ENCODE measurements at regions not wholly inside any gene's neighbourhood (a gene's known extent, or its start where the extent isn't known, plus 50 kb on each side); places are given as distances from the start of the nearest gene placed in this dataset.

GRCh38 chr11:19328586-19329311 lies 88.0 kb upstream of the E2F8 start:
- Mint-ChIP-seq H3K4me3 (no peak overlapping the region), H3K27ac (no peak overlapping the region), H3K4me1 (no peaks in the 10 kb centered on the region), H3K9me3 (ENCODE audit: low read depth) (no peaks in the 10 kb centered on the region), H3K36me3 (ENCODE audit: low read depth) (no peaks in the 10 kb centered on the region), H3K27me3 (peaks cover 20% of the 10 kb centered on the region)
- DNase-seq = no peak
- CTCF ChIA-PET = no interaction called here
- POLR2A ChIA-PET = no interaction called here
- no peak for ATAC-seq
- intact Hi-C loops (cut with DNase I, micrococcal nuclease) = no loop called here

GRCh38 chr11:19327280-19327679 lies 86.5 kb upstream of the E2F8 start:
- ATAC-seq (no peak), DNase-seq (no peak)
- no peak overlapping the region for H3K4me3 Mint-ChIP-seq
- peaks cover 22% of the 10 kb centered on the region for H3K27me3 Mint-ChIP-seq
- CTCF ChIA-PET = no interaction called here
- no peaks in the 10 kb centered on the region for H3K4me1 Mint-ChIP-seq
- no peaks in the 10 kb centered on the region for H3K9me3 Mint-ChIP-seq (ENCODE audit: low read depth)
- no peaks in the 10 kb centered on the region for H3K36me3 Mint-ChIP-seq (ENCODE audit: low read depth)
- POLR2A ChIA-PET = no interaction called here
- no peak overlapping the region for H3K27ac Mint-ChIP-seq
- intact Hi-C loops (cut with DNase I, micrococcal nuclease) = no loop called here

GRCh38 chr11:19326499-19326898 lies 85.8 kb upstream of the E2F8 start:
- DNase-seq (no peak), ATAC-seq (no peak)
- no peaks in the 10 kb centered on the region for H3K4me1 Mint-ChIP-seq
- CTCF ChIA-PET = no interaction called here
- H3K4me3 Mint-ChIP-seq = no peak overlapping the region
- POLR2A ChIA-PET = no interaction called here
- no peak overlapping the region for H3K27ac Mint-ChIP-seq
- peaks cover 25% of the 10 kb centered on the region for H3K27me3 Mint-ChIP-seq
- intact Hi-C loops (cut with DNase I, micrococcal nuclease) = no loop called here
- no peaks in the 10 kb centered on the region for H3K36me3 Mint-ChIP-seq (ENCODE audit: low read depth)
- H3K9me3 Mint-ChIP-seq (ENCODE audit: low read depth) = no peaks in the 10 kb centered on the region

GRCh38 chr11:19323502-19323901 lies 82.8 kb upstream of the E2F8 start:
- Mint-ChIP-seq H3K27me3 (peaks cover 29% of the 10 kb centered on the region), H3K4me3 (no peak overlapping the region), H3K9me3 (ENCODE audit: low read depth) (no peaks in the 10 kb centered on the region), H3K36me3 (ENCODE audit: low read depth) (no peaks in the 10 kb centered on the region), H3K27ac (no peak overlapping the region), H3K4me1 (no peaks in the 10 kb centered on the region)
- ChIA-PET POLR2A (no interaction called here), CTCF (no interaction called here)
- no peak for ATAC-seq
- intact Hi-C loops (cut with DNase I, micrococcal nuclease) = no loop called here
- DNase-seq = no peak

- Mint-ChIP-seq H3K9me3 (ENCODE audit: low read depth) (no peaks in the 10 kb centered on the region), H3K27me3 (peaks cover 29% of the 10 kb centered on the region), H3K27ac (no peak overlapping the region), H3K4me3 (no peak overlapping the region), H3K36me3 (ENCODE audit: low read depth) (no peaks in the 10 kb centered on the region), H3K4me1 (no peaks in the 10 kb centered on the region)
- ChIA-PET POLR2A (no interaction called here), CTCF (no interaction called here)
- DNase-seq (no peak), ATAC-seq (no peak)
- intact Hi-C loops (cut with DNase I, micrococcal nuclease) = no loop called here
Measured at GRCh38 chr11:19321351-19321750, 80.6 kb upstream of the E2F8 start.

- Mint-ChIP-seq H3K9me3 (ENCODE audit: low read depth) (no peaks in the 10 kb centered on the region), H3K36me3 (ENCODE audit: low read depth) (no peaks in the 10 kb centered on the region), H3K4me1 (no peaks in the 10 kb centered on the region), H3K27me3 (peaks cover 28% of the 10 kb centered on the region), H3K27ac (no peak overlapping the region), H3K4me3 (no peak overlapping the region)
- CTCF ChIA-PET = no interaction called here
- POLR2A ChIA-PET = no interaction called here
- DNase-seq = no peak
- no peak for ATAC-seq
- intact Hi-C loops (cut with DNase I, micrococcal nuclease) = no loop called here
Measured at GRCh38 chr11:19320827-19321226, 80.1 kb upstream of the E2F8 start.

GRCh38 chr11:19316434-19316833 lies 75.7 kb upstream of the E2F8 start:
- no peak for DNase-seq
- Mint-ChIP-seq H3K27me3 (peaks cover 9% of the 10 kb centered on the region), H3K4me3 (no peak overlapping the region), H3K4me1 (no peaks in the 10 kb centered on the region), H3K9me3 (ENCODE audit: low read depth) (no peaks in the 10 kb centered on the region), H3K27ac (no peak overlapping the region), H3K36me3 (ENCODE audit: low read depth) (no peaks in the 10 kb centered on the region)
- ATAC-seq = no peak
- ChIA-PET POLR2A (no interaction called here), CTCF (interaction anchor here (0.8 kb wide), 1 partner anchor 14 kb away, joined by 3 read pairs; no protein-coding TSS in a partner anchor)
- intact Hi-C loops (cut with DNase I, micrococcal nuclease) = no loop called here

GRCh38 chr11:19315511-19315910 lies 74.8 kb upstream of the E2F8 start:
- Mint-ChIP-seq H3K9me3 (ENCODE audit: low read depth) (no peaks in the 10 kb centered on the region), H3K36me3 (ENCODE audit: low read depth) (no peaks in the 10 kb centered on the region), H3K27ac (no peak overlapping the region), H3K4me1 (no peaks in the 10 kb centered on the region), H3K27me3 (peaks cover 4% of the 10 kb centered on the region), H3K4me3 (no peak overlapping the region)
- ATAC-seq (no peak), DNase-seq (no peak)
- CTCF ChIA-PET = interaction anchor here (0.6 kb wide), 1 partner anchor 239 kb away, joined by 4 read pairs; no protein-coding TSS in a partner anchor
- intact Hi-C loops (cut with DNase I, micrococcal nuclease) = no loop called here
- POLR2A ChIA-PET = no interaction called here

- ChIA-PET CTCF (interaction anchor here (0.7 kb wide), 1 partner anchor 239 kb away, joined by 5 read pairs; no protein-coding TSS in a partner anchor), POLR2A (interaction anchor here (0.6 kb wide), 1 partner anchor 98 kb away, joined by 3 read pairs; no protein-coding TSS in a partner anchor)
- H3K4me1 Mint-ChIP-seq = no peaks in the 10 kb centered on the region
- DNase-seq = no peak
- no peaks in the 10 kb centered on the region for H3K9me3 Mint-ChIP-seq (ENCODE audit: low read depth)
- intact Hi-C loops (cut with DNase I, micrococcal nuclease) = loop anchor here in 1 of 2 experiments (5.0 kb wide), 1 partner anchor 149 kb away; no protein-coding TSS in a partner anchor
- H3K27ac Mint-ChIP-seq = no peak overlapping the region
- no peaks in the 10 kb centered on the region for H3K36me3 Mint-ChIP-seq (ENCODE audit: low read depth)
- no peaks in the 10 kb centered on the region for H3K27me3 Mint-ChIP-seq
- no peak for ATAC-seq
- H3K4me3 Mint-ChIP-seq = no peak overlapping the region
Measured at GRCh38 chr11:19313140-19313539, 72.4 kb upstream of the E2F8 start.

GRCh38 chr11:19311308-19312030 lies 70.7 kb upstream of the E2F8 start:
- Mint-ChIP-seq H3K4me3 (no peak overlapping the region), H3K4me1 (no peaks in the 10 kb centered on the region), H3K27ac (no peak overlapping the region), H3K27me3 (peaks cover 2% of the 10 kb centered on the region), H3K36me3 (ENCODE audit: low read depth) (no peaks in the 10 kb centered on the region), H3K9me3 (ENCODE audit: low read depth) (no peaks in the 10 kb centered on the region)
- ChIA-PET POLR2A (no interaction called here), CTCF (interaction anchor here (1.2 kb wide), 1 partner anchor 242 kb away, joined by 6 read pairs; no protein-coding TSS in a partner anchor)
- ATAC-seq (peak; percentile 74), DNase-seq (peak; percentile 72)
- intact Hi-C loops (cut with DNase I, micrococcal nuclease) = loop anchor here (1.0 to 5.0 kb wide), 3 partner anchors 151 to 242 kb away; no protein-coding TSS in a partner anchor

GRCh38 chr11:19307498-19307897 lies 66.8 kb upstream of the E2F8 start:
- H3K27ac Mint-ChIP-seq = no peak overlapping the region
- H3K36me3 Mint-ChIP-seq (ENCODE audit: low read depth) = no peaks in the 10 kb centered on the region
- no peaks in the 10 kb centered on the region for H3K9me3 Mint-ChIP-seq (ENCODE audit: low read depth)
- CTCF ChIA-PET = interaction anchor here (0.9 to 1.5 kb wide), 3 partner anchors 230 to 824 kb away, joined by 3 read pairs; no protein-coding TSS in a partner anchor
- peaks cover 10% of the 10 kb centered on the region for H3K27me3 Mint-ChIP-seq
- intact Hi-C loops (cut with DNase I, micrococcal nuclease) = loop anchor here in 1 of 2 experiments (5.0 kb wide), 1 partner anchor 230 kb away; no protein-coding TSS in a partner anchor
- no peak for ATAC-seq
- no peaks in the 10 kb centered on the region for H3K4me1 Mint-ChIP-seq
- POLR2A ChIA-PET = no interaction called here
- no peak for DNase-seq
- H3K4me3 Mint-ChIP-seq = no peak overlapping the region

All from activated CD4-positive, alpha-beta T cell treated with anti-CD3 and anti-CD28 coated beads for 36 hours (primary cell).